NCI-H82 (cell line): ENCODE measurements at regions not wholly inside any gene's neighbourhood (a gene's known extent, or its start where the extent isn't known, plus 50 kb on each side); places are given as distances from the start of the nearest gene placed in this dataset.

ENCODE experiments used
- DNase-seq: peaks from one replicate; lab custom pipeline; 2025; lab: John Stamatoyannopoulos, UW

- no peak for DNase-seq
Observed at GRCh38 chr6:169165561-169166300, 87.9 kb downstream of the THBS2 start.

DNA sequence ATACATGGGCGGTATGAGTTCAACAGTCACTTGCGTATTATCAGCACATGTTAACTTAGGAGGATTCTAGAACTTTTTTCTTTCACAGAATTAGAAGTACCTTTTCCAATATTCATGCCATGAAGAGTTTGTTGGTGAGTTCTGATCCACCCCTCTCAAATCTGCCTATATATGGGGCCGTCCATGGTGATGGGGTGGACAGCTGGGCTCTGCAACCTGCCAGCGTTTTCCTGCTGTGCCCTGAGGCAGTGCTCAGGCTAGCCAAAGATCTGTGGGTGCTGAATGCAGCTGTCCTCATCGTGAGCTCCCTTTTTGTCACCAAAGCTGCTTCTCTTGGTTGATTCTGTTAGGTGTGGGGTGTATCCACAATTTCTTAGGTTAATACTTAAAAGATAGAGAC is 88.7 kb downstream of the THBS2 start:
- DNase-seq = no peak

GRCh38 chr6:169164451-169164850 is 89.2 kb downstream of the THBS2 start:
- no peak for DNase-seq

- no peak for DNase-seq
Observed at GRCh38 chr6:169163411-169163901, 90.2 kb downstream of the THBS2 start.

GRCh38 chr6:169162752-169163407 is 90.8 kb downstream of the THBS2 start:
- no peak for DNase-seq

- no peak for DNase-seq
Observed at GRCh38 chr6:169162249-169162648, 91.4 kb downstream of the THBS2 start.

DNA sequence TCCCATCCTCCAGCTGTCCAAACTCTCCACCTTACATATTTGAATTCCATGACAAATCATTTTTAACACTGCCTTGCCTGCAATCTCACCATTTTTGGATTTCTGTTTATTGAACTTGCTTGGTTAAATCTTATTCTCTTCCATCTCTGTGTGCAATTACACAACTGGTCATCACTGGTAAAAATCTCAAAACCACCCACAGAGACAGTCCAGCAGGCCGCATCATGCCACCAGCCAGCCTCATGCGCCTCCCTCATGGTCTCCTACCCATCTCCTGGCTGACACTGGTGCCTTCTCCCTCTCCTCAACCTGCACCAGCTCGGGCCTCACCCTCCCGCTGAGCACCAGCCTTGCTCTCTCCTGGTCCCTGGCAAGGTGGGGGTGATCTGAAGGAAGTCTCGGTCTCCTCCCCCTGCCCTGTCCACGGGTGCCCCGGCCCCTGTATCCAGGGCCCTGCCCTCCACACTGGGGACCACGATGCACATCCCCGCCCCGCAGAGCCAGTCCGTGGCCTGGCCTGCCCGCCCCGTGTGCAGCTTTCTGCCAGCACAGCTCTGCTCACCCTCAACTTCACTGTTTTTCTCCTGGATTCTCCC is 92.0 kb downstream of the THBS2 start:
- no peak for DNase-seq

DNA sequence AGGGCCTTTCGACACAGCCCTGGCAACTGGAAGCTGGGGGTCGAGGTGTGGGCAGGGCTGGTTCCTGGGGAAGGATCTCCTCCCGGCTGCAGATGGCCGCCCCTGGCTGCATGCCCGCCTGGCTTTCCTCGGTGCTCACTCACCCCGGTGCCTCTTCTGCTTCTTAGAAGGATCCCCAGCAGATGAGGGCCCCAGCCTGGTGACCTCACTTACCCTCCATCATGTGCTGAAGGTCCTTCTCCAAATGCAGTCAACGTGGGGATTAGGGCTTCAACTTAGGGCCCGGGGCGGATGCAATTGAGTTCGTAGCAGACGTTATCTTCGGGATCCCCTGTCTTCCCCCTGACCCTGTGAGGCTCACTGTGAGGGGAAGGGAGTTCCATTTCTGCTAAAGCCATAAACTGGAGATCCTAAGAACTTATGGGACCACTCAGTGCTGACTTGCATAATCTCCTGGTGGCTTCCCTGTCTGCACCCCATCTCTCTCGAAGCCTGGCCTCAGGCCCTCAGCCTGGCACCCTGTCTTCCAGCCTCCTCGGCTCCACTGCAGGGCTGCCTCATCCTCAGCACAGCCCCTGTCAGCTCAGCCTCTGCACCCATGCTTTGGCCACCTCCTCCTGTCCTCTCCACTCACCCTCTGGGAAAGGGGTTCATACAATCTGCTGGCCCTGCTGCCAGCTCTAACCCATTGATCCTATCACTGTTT is 92.6 kb downstream of the THBS2 start:
- DNase-seq = no peak

- DNase-seq = no peak
Observed at GRCh38 chr6:169160091-169160854, 93.4 kb downstream of the THBS2 start.

DNA sequence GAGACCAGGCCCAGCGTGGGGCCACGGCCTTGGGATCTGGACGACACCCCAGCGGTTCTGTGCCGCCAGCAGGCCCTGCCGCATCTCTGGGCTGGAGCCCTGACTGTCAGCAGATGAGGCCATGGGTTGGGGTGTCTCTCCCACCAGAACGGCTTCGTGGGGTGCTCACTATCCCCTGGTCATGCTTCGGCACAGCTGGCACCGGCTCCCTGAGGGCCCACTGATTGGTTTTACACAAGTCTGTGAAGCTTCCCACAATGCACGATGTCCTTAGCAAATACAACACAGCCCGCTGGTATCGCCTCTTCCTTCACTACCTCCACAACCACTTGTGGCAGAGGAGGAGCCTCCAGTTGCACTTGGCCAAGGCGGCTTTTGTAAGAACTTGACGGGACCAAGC is 94.3 kb downstream of the THBS2 start:
- DNase-seq = no peak

DNA sequence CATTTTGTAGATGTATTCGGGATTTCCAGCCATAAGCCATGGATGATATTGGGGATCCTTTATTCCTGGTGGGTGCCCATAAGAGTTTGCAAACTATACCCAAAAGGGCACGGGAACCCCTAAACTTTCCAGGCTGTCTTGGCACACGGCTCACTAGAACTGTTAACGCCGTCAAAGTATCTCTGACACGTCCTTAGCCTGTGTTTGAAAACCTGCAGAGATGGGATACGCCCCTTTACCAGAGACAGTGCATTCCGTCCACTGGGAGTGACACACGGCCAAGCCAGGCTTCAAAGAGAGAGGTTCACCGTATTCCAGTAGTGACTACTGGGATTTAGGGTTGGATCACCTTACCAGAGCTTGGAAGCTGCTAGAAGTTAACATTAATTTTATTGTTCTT is 95.0 kb downstream of the THBS2 start:
- no peak for DNase-seq

- no peak for DNase-seq
Observed at GRCh38 chr6:169158174-169158573, 95.5 kb downstream of the THBS2 start.

GRCh38 chr6:169157197-169158148 is 96.2 kb downstream of the THBS2 start:
- no peak for DNase-seq

- DNase-seq = no peak
Observed at GRCh38 chr6:169156793-169157147, 96.9 kb downstream of the THBS2 start.

DNA sequence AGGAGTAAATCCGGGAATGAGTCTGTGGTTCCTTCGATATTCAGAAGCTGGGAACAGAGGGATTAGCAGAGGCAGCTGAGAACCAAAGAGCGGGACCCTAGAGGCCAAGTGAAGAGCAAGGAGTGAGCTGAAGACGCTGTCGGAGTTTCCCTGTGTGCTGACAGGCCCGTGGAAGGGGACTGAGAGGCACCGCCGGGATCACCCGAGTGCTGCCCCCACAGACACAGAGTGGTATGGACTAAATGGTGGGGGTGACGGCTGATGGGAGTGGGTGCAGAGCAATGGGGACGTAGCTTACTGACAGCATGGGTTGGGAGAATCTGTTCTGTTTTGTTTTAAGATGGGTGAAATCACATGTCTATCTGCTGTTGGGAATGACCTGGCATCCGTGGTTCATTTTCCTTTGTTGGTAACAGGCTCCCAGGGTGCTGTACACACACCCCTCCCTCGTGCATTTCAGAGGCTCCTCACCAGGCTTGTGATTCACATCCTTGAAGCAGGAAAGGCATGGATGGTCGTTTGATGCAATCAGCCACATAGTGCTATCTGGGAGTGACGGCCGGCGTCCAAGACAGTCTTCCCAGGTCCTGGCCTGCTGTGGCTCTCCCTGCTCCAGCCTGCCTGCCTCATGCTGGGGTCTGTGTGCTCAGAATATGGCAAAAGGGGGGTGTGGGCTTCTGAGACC is 97.4 kb downstream of the THBS2 start:
- DNase-seq = no peak

DNA sequence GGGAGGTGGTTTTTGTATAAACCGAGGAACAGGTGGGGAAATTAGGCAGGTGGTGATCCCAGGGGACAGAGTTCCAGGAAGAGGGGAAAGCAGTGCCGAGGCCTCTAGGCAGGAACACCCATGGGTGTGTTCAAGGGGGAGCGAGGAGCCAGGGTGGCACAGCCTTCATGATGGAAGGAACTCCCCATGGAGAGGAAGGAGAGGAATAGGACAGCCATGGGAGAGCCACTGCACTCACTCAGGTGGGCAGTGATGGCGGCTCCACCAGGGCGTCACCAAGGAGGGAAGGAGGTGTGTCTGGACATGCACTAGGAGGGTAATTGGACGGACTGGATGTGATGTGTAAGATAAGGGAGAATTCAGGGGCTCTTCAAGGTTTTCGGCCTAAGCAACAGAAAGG is 98.2 kb downstream of the THBS2 start:
- DNase-seq = no peak

- no peak for DNase-seq
Observed at GRCh38 chr6:169153401-169153800, 100.2 kb downstream of the THBS2 start.

- no peak for DNase-seq
Observed at GRCh38 chr6:169146521-169146920, 107.1 kb downstream of the THBS2 start.

GRCh38 chr6:169145991-169146501 is 107.6 kb downstream of the THBS2 start:
- no peak for DNase-seq

DNA sequence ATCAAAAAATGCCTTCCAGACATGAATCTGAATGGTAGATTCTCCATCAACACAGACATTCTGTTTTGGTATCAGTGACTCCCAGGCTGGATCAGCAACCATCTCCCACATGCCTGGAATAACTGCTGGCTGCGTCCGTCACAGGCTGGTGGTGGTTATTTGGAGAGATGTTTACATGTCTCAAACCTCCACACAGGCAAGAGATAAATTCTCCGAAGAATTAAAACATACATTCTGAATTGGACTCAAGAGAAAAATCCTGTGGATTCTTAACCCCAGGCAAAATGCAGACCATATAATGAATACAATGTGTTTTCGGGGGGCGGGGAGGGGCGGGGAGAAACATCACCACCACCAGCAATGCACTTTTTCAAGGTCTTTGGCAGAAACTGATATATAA is 108.2 kb downstream of the THBS2 start:
- DNase-seq = no peak
